PC-9 (cell line): ENCODE measurements at regions not wholly inside any gene's neighbourhood (a gene's known extent, or its start where the extent isn't known, plus 50 kb on each side); places are given as distances from the start of the nearest gene placed in this dataset.

ENCODE experiments used
- BruUV-seq: library from RNA; stranded (reverse); fragments of 400-500 nt; replicated peaks from 2 replicates; lab custom pipeline; 2021; lab: Mats Ljungman, UMichigan
- CTCF ChIA-PET: fragments of 300-600 bp; sonication (Branson Sonifier 250); formaldehyde crosslinking; loops from one replicate; lab custom pipeline; 2022; ENCODE audit warnings: antibody characterized with exemption; lab: Charles Lee
- POLR2A ChIA-PET: fragments of 300-600 bp; sonication (Branson Sonifier 250); formaldehyde crosslinking; loops from one replicate; lab custom pipeline; 2022; ENCODE audit warnings: antibody characterized with exemption; ENCODE audit not compliant: unreplicated experiment; lab: Charles Lee
- DNase-seq, 2 experiments: peaks; one replicate each; pipeline versions ENCODE4 v3.0.0 to v3.0.0-alpha.2; 2015 to 2022; ENCODE audit warnings: mixed read lengths in 1 of 2
- H2AFZ ChIP-seq: fragments of 200-600 bp; sonication (generic); 2 replicates; pipeline ENCODE4 v1.8.1; 2017; ENCODE audit warnings: antibody characterized with exemption
- H3F3A ChIP-seq: fragments of 200-600 bp; sonication (generic); 2 replicates; pipeline ENCODE4 v1.8.1; 2017; ENCODE audit warnings: antibody characterized with exemption, mild to moderate bottlenecking, low read depth; ENCODE audit not compliant: insufficient read depth
- H3K27ac ChIP-seq: fragments of 200-600 bp; sonication (generic); 2 replicates; pipeline ENCODE4 v1.6.1; 2016; ENCODE audit warnings: mixed run types
- H3K27me3 ChIP-seq: fragments of 200-600 bp; sonication (generic); 2 replicates; pipeline ENCODE4 v1.6.1; 2016; ENCODE audit warnings: low read depth, mixed run types; ENCODE audit not compliant: insufficient read depth
- H3K36me3 ChIP-seq: fragments of 200-600 bp; sonication (generic); 2 replicates; pipeline ENCODE4 v1.6.1; 2016; ENCODE audit warnings: low read depth, mixed run types
- H3K4me1 ChIP-seq: fragments of 200-600 bp; sonication (generic); replicated peaks from 2 replicates; pipeline ENCODE4 v1.6.1; 2016; ENCODE audit warnings: mixed run types; ENCODE audit not compliant: insufficient read depth
- H3K4me2 ChIP-seq: fragments of 200-600 bp; sonication (generic); 2 replicates; pipeline ENCODE4 v1.6.1; 2017; ENCODE audit warnings: mixed run types
- H3K4me3 ChIP-seq: fragments of 200-600 bp; sonication (generic); 2 replicates; pipeline ENCODE4 v1.6.1; 2016; ENCODE audit warnings: mixed run types
- H3K79me2 ChIP-seq: fragments of 200-600 bp; sonication (generic); 2 replicates; pipeline ENCODE4 v1.6.1; 2017; ENCODE audit warnings: low read depth, mixed run types
- H3K9me2 ChIP-seq: fragments of 200-600 bp; sonication (generic); 2 replicates; pipeline ENCODE4 v1.8.1; 2017; ENCODE audit warnings: mild to moderate bottlenecking; ENCODE audit not compliant: insufficient read depth
- H3K9me3 ChIP-seq: fragments of 200-600 bp; sonication (generic); 2 replicates; pipeline ENCODE4 v1.8.1; 2016; ENCODE audit warnings: low read depth; ENCODE audit not compliant: insufficient read depth
- H4K20me1 ChIP-seq: fragments of 200-600 bp; sonication (generic); 2 replicates; pipeline ENCODE4 v1.8.1; 2017; ENCODE audit not compliant: insufficient read depth
- EZH2 ChIP-seq: fragments of 200-600 bp; sonication (generic); IDR thresholded peaks from 2 replicates; pipeline ENCODE4 v1.8.0; 2017; ENCODE audit warnings: antibody characterized with exemption, low read depth
- intact Hi-C: fragments of 100-400 bp; cut with micrococcal nuclease; formaldehyde crosslinking; loops from one replicate; pipeline ENCODE4 v1.10.0; 2022; ENCODE audit not compliant: unreplicated experiment
- TF ChIP-seq, protein P1 (sequence below): fragments of 200-600 bp; sonication (generic); conservative IDR thresholded peaks from 2 replicates; pipeline ENCODE4 v1.6.1; 2017; ENCODE audit warnings: mixed run types, antibody characterized with exemption, mild to moderate bottlenecking, moderate library complexity

DNA sequence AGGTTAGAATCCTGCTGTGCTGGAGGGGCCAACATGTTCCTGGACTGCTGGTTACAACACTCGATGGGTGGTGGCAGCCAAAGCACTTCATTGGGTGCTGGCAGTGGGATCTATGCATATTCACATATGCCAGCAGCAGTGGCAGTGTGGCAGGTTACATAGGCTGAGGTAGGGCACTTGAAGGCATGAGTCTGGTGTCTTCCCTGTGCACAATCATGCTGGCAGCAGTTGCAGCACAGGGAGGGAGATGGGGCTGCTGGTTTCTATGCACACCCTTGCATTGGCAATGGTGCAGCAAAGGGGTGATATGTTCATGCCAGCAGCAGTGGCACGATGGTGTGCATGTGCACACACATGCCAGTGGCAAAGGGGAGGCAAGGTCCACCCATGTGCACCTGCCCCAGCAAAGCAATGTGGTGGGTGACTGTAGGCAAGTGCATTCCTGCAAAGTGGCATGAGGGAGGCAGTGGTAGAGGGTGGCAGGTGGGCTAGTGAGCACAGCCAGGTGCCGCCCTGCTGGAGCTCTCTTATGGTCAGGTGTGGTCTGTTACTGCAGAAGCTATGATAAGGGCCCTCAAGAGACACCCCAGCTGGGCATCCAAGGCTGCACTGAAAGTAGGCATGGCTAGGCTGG, 356.2 kb upstream of the STEAP1 start:
- Histone ChIP-seq H3K4me3 (no peak overlapping the region), H3K27me3 (no peaks in the 10 kb centered on the region), H3K36me3 (no peaks in the 10 kb centered on the region), H3F3A (no peaks in the 10 kb centered on the region), H3K9me3 (no peaks in the 10 kb centered on the region), H4K20me1 (no peaks in the 10 kb centered on the region), H3K4me2 (no peak overlapping the region), H3K4me1 (no peaks in the 10 kb centered on the region), H3K9me2 (no peaks in the 10 kb centered on the region), H3K27ac (no peak overlapping the region), H3K79me2 (no peaks in the 10 kb centered on the region), H2AFZ (no peak overlapping the region)
- BruUV-seq: no TSS peak
- no peak for DNase-seq
- CTCF ChIA-PET: no interaction called here
- TF ChIP-seq EZH2: no peak
- TF ChIP-seq, protein P1, sequence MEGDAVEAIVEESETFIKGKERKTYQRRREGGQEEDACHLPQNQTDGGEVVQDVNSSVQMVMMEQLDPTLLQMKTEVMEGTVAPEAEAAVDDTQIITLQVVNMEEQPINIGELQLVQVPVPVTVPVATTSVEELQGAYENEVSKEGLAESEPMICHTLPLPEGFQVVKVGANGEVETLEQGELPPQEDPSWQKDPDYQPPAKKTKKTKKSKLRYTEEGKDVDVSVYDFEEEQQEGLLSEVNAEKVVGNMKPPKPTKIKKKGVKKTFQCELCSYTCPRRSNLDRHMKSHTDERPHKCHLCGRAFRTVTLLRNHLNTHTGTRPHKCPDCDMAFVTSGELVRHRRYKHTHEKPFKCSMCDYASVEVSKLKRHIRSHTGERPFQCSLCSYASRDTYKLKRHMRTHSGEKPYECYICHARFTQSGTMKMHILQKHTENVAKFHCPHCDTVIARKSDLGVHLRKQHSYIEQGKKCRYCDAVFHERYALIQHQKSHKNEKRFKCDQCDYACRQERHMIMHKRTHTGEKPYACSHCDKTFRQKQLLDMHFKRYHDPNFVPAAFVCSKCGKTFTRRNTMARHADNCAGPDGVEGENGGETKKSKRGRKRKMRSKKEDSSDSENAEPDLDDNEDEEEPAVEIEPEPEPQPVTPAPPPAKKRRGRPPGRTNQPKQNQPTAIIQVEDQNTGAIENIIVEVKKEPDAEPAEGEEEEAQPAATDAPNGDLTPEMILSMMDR: no peak
- intact Hi-C loops: no loop called here
- POLR2A ChIA-PET: no interaction called here

DNA sequence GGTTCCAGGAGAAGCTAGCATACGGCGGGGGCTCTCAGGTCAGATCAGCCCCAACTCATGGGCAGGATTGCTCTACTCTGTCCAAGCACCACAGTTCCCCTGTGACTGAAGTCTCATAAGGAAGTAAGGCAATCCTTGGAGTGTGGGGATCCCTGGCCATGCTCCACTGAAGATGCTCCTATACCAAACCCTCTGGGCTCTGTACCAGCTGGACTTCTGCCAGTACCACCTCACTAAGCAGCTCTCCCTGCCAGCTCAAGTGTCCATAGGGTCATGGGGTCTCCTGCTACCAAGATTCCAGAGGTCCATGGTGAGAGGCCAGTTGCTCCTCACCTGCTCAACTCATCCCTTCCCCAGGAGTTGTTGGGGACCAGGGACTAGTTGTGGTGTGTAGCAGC, 355.7 kb upstream of the STEAP1 start:
- no peaks in the 10 kb centered on the region for H3K27me3 ChIP-seq
- no peaks in the 10 kb centered on the region for H3K9me3 ChIP-seq
- no peaks in the 10 kb centered on the region for H3F3A ChIP-seq
- no peak overlapping the region for H3K27ac ChIP-seq
- no peak overlapping the region for H2AFZ ChIP-seq
- H3K79me2 ChIP-seq: no peaks in the 10 kb centered on the region
- TF ChIP-seq EZH2: no peak
- H3K4me1 ChIP-seq: no peaks in the 10 kb centered on the region
- ChIA-PET POLR2A (no interaction called here), CTCF (no interaction called here)
- no peaks in the 10 kb centered on the region for H3K9me2 ChIP-seq
- H4K20me1 ChIP-seq: no peaks in the 10 kb centered on the region
- no peak overlapping the region for H3K4me2 ChIP-seq
- intact Hi-C loops: no loop called here
- DNase-seq: no peak
- no peak overlapping the region for H3K4me3 ChIP-seq
- BruUV-seq: no TSS peak
- H3K36me3 ChIP-seq: no peaks in the 10 kb centered on the region

DNA sequence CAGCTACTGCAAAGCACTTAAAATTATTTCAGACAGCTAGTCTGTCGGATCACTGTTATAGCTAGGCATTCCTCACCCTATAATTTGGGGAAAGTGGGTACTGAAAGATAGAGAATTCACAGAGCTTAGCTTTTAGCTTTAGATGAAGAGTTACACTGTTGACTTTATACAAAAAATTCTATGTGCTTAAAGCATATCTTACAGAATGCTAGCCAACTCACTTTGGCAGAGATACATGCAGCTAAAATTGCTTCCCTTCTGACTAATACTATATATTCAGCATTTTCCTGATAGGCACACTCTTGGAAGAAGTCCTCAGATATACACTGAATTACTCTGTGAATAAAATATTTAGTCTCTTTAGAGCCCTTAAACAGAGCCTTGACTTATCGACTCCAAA, 353.5 kb upstream of the STEAP1 start:
- Histone ChIP-seq H3K4me1 (no peaks in the 10 kb centered on the region), H2AFZ (no peak overlapping the region), H3F3A (no peaks in the 10 kb centered on the region), H4K20me1 (no peaks in the 10 kb centered on the region), H3K27me3 (no peaks in the 10 kb centered on the region), H3K9me3 (no peaks in the 10 kb centered on the region), H3K9me2 (no peaks in the 10 kb centered on the region), H3K27ac (no peak overlapping the region), H3K4me2 (no peak overlapping the region), H3K79me2 (no peaks in the 10 kb centered on the region), H3K36me3 (no peaks in the 10 kb centered on the region), H3K4me3 (no peak overlapping the region)
- intact Hi-C loops: no loop called here
- ChIA-PET CTCF (no interaction called here), POLR2A (no interaction called here)
- no peak for DNase-seq
- BruUV-seq: no TSS peak
- TF ChIP-seq, protein P1: no peak
- no peak for TF ChIP-seq EZH2

DNA sequence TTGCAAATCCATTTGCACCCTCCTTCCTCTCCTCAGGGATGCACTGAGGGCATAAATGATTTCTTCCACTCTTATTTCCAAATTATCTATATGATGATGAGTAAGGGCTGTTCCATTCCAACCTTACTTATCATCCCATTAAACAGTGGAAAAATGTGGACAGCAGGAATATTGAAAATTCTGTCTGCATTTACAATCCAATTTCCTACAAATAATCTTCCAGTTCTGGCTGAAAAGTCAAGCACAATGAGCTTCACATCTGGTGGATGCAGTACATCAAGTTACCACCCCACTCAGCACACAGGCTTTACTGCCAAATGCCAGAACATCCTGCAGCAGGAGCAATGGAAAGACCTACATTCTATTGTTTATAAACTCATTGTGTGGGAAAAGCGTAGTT, 345.0 kb upstream of the STEAP1 start:
- no peak overlapping the region for H3K4me3 ChIP-seq
- H3K27ac ChIP-seq: no peak overlapping the region
- no peaks in the 10 kb centered on the region for H3K36me3 ChIP-seq
- no peak overlapping the region for H3K4me2 ChIP-seq
- CTCF ChIA-PET: no interaction called here
- H3K9me2 ChIP-seq: 0 out of 2 replicates have a peak, but pooled peaks cover 5% of the 10 kb centered on the region
- TF ChIP-seq, protein P1: no peak
- TF ChIP-seq EZH2: no peak
- no TSS peak for BruUV-seq
- H2AFZ ChIP-seq: no peak overlapping the region
- no peaks in the 10 kb centered on the region for H3K79me2 ChIP-seq
- H3F3A ChIP-seq: no peaks in the 10 kb centered on the region
- H4K20me1 ChIP-seq: no peaks in the 10 kb centered on the region
- H3K4me1 ChIP-seq: no peaks in the 10 kb centered on the region
- H3K27me3 ChIP-seq: no peaks in the 10 kb centered on the region
- DNase-seq: no peak
- POLR2A ChIA-PET: no interaction called here
- no peaks in the 10 kb centered on the region for H3K9me3 ChIP-seq
- intact Hi-C loops: no loop called here
